Activated CD8-positive, alpha-beta memory T cell treated with anti-CD3 and anti-CD28 coated beads for 36 hours (primary cell): ENCODE measurements at regions not wholly inside any gene's neighbourhood (a gene's known extent, or its start where the extent isn't known, plus 50 kb on each side); places are given as distances from the start of the nearest gene placed in this dataset.

Experiments used
- CTCF ChIA-PET: fragments of 350-600 bp; sonication (Branson Sonifier 250); formaldehyde crosslinking; loops from one replicate; lab custom pipeline; 2021; ENCODE audit warnings: antibody characterized with exemption; lab: Charles Lee
- POLR2A ChIA-PET: fragments of 350-600 bp; sonication (Branson Sonifier 250); formaldehyde crosslinking; loops from one replicate; lab custom pipeline; 2021; ENCODE audit warnings: antibody characterized with exemption; lab: Charles Lee

DNA sequence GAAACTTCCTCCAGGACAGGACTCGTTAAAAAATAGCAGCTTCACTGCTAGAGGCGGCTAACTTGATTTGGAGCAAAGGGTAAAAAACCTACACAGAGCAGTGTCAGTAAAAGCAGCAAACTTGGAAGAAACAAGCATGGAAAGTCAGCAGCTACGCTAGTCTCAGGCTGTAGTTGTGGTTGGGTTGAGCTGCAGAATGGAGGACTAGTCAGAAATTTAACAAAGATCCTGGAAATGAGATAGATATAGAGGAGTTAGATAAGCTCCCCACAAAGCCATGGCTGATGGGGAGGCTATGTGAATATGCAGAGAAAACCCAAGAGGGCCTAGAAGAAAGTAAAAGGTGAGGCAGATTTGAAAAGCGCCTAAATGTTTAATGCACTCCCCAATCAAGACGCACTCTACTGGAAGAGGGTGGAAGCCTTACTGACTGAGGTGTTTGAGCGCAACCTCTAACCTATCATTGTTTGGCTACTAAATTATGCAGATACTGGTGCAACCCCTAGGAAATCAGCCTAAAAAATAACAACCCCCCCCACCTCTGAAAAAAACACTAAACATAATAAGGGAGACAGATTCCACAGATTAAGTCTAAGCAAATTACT, 99.7 kb upstream of the TMEM168 start:
- CTCF ChIA-PET: no interaction called here

DNA sequence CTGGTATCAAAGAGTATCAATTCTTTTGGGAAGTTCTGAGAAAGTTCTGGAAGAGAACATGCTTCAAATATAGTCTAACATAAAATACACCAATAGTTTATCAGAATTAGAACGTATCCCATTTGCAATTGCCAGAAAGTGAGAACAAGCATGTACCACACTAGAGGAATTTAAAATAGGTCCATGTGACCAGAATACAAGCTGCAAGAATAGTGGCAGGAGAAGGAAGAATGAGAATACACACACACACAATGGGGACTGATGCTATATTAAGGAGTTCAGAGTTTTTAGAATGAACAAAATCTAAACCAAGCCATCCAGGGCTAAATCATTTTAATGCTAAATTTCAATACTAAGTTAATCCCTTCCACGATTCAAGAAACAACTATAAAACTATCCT, 99.1 kb upstream of the TMEM168 start:
- POLR2A ChIA-PET: no interaction called here
- CTCF ChIA-PET: no interaction called here

More for the DNA sequence above, 99.7 kb upstream of the TMEM168 start:
- POLR2A ChIA-PET: no interaction called here

DNA sequence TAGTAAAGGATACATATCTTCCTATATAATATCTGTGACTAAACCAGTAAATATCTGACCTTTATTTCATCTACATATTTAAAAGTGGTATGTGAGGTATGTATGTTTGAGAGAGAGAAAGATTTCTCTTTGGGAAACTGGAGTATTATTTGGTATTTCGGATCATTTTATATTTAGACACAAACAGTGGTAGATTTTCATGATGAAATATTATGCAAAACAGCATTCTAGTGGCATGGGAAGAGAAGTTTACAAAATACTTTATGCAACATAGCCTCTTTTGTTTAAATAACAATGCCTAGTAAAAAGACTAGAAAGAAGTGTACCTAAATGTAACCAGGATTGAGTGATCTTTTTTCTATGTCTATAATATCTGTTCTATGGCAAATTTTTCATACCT, 98.6 kb upstream of the TMEM168 start:
- CTCF ChIA-PET: no interaction called here
- POLR2A ChIA-PET: no interaction called here

DNA sequence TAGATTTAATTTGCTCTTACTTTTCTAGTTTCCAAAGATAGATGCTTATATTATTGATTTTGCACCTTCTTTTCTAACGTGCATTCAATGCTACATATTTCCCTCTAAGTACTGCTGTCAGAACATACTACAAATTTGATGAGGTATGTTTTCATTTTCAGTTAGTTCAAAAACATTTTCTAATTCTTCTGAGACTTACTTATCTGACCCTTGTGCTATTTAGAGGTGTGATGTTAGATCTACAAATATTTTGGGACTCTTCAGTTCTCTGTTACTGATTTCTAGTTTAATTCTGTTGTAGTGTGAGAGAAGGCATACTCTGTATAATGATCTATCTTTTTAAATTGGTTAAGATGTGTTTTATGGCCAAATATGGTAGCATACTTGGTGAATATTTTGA, 97.8 kb upstream of the TMEM168 start:
- CTCF ChIA-PET: no interaction called here
- POLR2A ChIA-PET: no interaction called here

DNA sequence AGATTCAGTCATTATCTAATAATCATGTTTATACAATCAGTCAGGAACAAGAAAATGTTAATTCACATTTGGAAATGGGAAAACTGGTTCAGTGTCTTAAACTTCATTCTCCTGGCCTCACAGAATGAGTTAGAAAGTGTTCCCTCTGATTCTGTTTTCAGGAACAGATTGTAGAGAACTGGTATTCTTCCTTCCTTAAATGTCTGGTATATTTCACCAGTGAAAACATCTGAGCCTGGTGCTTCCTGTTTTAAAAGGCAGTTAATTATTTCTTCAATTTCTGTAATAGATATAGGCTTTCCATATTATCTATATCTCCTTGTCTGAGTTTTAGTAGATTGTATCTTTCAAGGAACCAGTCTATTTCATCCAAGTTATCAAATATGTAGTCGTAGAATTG, 97.1 kb upstream of the TMEM168 start:
- CTCF ChIA-PET: no interaction called here
- POLR2A ChIA-PET: no interaction called here

DNA sequence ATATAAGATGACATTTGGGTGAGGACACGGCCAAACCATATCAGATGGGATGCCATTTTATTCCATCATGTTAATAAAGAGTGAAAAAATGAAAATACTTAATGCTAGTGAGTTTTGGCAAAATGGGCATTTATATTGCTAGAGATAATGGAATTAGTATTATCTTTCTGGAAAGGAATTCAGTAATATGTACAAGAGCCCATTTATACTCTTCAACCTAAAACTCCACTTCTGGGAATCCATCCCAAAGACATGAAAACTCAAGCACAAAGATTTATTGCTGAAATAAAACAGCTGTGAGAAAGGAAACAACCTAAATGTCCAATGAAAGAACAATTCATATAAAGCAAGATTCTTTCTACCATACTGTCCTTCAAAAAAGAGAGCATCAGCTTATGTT, 96.0 kb upstream of the TMEM168 start:
- CTCF ChIA-PET: no interaction called here
- POLR2A ChIA-PET: no interaction called here

DNA sequence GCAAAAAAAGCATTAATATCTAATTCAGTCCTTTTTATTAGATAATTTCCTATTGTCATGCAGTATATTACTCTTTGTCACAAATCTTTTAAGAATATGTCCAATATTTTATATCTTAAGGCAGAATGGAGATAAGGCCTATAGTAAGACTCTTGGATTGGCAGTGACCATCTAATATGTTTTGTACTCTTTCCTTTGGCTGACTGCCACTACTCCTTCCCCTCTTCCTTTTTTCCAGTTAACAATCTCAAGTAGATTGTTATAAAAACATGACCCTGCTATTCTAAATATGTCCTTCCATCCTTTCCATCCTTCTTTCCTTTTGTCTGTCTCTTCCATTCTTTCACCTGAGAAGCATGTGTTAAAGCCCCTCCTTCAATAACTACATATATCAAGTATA, 92.8 kb upstream of the TMEM168 start:
- ChIA-PET POLR2A (no interaction called here), CTCF (no interaction called here)

DNA sequence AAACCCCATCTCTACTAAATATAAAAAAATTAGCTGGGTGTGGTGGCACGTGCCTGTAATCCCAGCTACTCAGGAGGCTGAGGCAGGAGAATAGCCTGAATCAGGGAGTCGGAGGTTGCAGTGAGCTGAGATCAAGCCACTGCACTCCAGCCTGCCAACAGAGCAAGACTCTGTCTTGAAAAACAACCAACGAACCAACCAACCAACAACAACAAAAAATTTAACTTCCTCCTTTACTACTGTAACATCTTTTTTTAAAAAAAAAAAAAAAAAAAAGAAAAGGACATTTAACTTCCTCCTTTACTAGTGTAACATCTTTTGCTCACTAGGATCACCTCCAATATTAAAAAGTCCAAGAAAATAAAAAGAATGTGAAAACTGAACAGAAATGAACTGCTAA, 92.3 kb upstream of the TMEM168 start:
- POLR2A ChIA-PET: no interaction called here
- CTCF ChIA-PET: no interaction called here

DNA sequence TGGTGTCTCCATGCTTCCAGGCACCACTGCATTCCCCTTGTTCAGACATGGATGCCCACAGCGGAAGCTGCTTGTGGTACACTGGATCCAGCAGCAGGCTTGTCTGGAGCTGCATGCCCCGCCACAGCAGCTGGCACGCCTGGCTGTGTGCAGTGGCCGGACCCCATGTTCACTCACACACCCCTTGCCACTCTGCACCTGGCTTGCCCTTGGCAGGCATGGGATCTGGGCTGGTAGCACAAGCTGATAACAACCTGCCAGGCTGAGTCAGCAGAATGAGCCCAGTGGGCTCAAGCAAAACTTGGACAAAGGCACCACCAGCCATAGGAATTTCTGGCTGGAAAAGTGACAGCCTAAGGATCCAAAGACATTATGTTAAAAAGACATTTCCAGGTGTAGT, 91.8 kb upstream of the TMEM168 start:
- POLR2A ChIA-PET: no interaction called here
- CTCF ChIA-PET: no interaction called here

DNA sequence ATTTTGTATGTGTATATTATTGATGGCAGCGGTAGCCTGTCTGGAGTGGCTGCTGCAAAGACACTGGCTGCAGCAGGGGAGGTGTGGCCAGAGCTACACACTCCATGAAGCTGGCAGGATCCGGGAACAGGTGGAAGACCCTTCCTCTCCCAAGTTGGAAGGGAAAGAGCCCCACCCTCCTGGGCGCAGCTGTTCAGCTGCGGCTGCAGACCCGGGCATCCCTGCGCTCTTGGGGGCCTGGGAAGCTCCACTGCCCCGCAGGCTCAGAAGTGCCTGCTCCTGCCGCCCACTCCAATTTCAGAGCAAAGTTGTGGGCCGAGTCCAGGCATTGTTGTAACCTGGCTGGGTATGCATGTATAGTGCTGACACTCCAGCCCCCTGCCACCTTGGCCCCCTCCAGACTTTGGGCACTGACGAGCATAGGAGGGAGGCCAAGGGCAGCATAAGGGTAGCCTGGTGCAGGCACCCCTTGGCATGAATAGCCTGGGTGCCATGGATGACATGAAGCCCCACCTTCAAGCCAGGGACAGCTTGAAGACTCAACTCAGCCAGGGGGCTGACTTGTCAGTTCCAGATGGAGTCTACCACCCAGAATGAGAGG, 90.7 kb upstream of the TMEM168 start:
- POLR2A ChIA-PET: no interaction called here
- CTCF ChIA-PET: no interaction called here

DNA sequence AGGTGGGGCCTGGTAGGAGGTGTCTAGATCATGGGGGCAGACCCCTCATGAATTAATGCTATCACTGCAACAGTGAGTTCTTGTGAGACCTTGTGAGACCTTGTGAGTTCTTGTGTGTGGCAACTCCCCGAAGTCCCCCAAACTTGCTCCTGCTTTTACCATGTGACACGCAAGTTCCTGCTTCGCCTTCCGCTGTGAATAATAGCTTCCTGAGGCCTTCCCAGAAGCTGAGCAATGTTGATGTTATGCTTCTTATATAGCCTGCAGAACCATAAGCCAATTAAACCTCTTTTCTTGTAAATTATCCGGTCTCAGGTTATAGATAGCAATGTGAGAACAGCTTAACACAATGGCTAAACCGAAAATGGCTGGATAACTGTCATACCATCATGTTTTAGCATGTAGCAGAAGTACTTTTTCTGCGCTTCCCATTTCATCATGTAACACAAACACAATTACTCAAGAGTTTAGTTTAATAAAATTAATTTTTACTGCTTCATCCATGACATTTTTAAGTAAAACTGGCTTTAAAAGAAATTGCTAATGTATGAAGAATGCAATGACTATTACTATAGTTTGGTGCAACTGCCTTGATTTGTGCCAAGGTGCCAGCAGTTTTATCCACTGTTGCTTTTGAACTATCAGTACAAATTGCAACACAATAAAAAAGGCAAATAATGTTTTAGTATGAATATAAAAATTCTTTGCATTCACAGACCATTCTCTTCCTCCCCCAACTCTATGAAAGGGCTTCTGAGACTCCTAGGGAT, 87.7 kb upstream of the TMEM168 start:
- POLR2A ChIA-PET: no interaction called here
- CTCF ChIA-PET: no interaction called here

DNA sequence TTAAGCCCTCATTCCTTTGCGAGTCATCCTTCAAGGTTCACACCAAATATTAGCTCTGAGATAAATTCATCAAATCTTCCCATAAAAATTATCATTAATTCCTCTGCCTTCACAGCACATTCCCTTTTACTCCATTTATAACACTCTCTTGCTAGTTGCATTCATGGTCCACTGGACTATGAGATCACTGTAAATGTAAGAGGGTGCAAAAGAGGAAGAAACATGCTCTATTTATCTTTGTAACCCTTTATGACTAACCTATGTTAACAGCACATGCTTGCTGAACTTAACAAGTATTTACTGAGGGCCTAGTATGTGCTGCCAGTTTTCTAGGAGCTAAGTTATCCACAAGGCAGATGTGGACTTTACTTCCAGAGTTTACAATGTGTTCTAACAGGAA, 86.7 kb upstream of the TMEM168 start:
- CTCF ChIA-PET: no interaction called here
- POLR2A ChIA-PET: no interaction called here

DNA sequence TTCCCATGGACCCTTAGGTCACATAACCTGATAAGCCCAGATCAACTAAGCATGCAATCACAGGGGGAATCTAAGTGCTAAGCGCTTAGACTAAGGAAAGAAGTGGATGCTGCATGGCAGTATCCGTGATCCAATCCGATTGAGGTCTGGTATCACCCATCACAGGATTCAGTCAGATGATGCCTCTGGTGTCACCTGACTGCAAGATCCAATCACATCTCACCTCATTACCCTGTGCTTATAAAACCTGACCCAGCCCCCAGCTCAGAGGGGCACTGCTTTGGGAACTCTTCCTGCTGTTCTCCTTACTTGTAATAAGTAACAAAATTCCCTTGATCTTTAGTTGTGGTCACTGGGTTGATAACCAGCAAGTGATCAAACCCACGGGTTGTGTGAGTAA, 84.7 kb upstream of the TMEM168 start:
- ChIA-PET CTCF (no interaction called here), POLR2A (no interaction called here)

DNA sequence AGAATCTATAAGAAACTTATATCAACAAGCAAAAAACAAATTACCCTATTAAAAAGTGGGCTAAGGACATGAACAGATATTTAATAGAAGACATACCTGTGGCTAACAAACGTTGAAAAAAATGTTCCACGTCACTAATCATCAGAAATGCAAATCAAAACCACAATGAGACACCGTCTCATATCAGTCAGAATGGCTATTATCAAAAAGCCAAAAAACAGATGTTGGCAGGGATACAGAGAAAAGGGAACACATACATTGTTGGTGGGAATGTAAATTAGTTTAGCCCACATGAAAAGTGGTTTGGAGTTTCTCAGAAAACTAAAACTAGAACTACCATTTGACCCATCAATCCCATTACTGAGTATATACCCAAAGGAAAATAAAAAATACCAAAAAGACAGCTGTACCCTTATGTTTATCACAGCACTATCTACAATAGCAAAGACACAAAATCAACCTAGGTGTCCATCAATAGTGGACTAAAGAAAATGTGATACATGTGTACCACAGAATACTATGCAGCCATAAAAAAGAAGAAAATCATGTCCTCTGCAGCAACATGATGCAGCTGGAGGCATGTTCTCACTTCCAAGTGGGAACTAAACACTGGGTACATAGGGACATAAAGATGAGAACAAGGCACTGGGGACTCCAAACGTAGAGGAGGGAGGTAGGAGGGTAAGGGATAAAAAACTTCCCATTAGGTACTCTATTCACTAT, 83.8 kb upstream of the TMEM168 start:
- ChIA-PET POLR2A (no interaction called here), CTCF (no interaction called here)

DNA sequence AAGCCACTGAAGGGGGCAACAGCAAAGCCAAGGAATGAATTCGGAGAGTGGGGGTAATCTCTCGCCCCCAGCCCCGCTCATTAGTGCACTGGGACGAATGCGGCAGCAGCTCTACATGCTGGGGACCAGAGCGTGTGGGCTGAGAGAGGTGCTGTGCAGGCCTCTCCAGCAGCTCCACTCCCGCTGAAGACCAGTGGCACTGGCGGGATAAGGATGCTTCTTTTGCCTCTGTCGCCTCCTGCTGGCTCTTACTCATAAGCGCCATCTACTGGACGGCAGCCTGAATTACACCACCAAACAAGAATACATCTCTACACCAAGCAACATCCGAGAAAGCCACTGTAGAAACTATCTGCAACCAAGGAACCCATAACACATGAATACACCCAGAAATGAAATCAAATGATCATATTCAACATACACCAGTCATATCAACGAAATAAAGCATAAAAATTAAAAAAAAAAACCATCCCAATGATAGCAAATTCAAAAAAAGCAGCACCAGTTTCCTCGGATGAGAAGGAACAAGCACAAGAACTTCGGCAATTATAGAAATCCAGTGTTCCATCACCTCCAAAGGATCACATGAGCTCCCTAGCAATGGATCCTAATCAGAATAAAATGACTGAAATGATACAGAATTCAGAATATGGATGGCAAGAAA, 79.0 kb upstream of the TMEM168 start:
- CTCF ChIA-PET: interaction anchor here (1.0 to 1.1 kb wide), 2 partner anchors 10 to 14 kb away, joined by 3 read pairs; no protein-coding TSS in a partner anchor
- POLR2A ChIA-PET: no interaction called here

DNA sequence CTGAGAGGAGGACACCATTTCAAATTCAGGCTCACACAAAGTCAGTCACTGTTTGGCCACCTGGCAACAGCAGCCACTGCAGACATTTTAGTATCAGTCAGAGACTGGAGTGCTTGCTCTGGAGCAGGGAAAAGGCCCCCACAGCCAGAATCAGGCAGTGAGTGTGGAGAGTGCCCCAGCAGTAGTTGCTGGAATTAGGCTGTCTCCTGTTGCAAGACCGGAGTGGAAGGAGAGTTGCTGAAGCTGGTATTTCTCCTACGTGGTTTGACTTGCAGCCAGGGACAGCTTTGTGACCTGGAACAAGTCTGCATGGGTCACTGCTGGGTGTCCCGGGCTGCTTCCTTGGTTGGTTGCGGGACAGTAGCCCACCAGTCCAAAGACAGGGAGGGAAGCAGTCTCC, 78.4 kb upstream of the TMEM168 start:
- ChIA-PET CTCF (no interaction called here), POLR2A (no interaction called here)

DNA sequence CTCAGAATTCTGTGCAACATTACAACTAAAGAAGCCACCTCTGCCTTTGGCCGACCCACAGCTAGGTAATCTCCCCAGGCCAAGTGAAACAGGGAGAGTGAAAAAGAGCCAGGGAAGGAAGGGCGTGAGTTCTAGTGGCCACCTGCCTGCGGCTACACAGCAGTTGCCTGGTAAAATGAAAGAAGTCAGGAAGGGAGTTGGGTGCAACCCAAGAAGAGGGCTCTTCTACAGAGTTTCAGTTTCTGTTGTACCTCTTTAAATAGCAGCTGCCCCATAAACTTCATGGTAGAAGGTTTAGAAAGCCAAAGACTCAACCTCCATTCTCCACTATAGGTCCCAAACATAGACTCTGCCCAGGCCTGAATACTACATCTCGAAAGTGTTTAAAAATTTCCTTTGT, 76.2 kb upstream of the TMEM168 start:
- CTCF ChIA-PET: no interaction called here
- POLR2A ChIA-PET: no interaction called here

DNA sequence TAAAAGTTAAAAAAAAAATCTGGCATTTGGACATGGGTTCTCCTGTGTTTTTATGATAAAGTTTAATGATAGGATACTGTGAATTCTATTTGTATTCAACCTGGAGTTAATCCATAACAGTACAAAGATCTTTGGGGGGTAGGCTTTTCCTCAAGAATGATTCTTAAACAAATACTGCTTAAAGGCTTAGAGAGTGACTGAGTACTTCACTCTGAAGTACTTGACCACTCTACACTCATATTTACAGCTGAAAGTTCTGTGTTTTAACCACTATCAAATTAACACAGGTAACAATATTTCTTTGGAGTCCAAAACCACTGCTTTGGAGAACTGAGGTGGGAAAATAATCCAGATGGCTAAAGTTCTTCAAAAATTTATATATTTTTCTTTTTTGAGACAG, 74.2 kb upstream of the TMEM168 start:
- POLR2A ChIA-PET: no interaction called here
- CTCF ChIA-PET: no interaction called here

DNA sequence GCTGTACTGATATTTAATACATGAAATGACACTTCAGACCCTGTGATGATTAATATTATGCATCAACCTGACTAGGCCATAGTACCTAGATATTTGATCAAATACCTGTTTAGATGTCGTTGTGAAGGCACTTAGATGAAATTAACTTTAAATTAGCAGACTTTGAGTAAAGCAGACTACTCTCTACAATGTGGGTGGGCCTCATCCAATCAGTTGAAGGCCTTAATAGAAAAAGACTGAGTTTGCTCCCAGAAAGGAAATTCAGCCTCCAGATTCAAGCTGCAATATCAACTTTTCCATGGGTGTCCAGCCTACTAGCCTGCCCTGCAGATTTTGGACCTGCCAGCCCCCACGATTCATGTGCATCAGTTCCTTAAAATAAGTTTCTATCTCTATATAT, 68.6 kb upstream of the TMEM168 start:
- POLR2A ChIA-PET: no interaction called here
- CTCF ChIA-PET: no interaction called here

DNA sequence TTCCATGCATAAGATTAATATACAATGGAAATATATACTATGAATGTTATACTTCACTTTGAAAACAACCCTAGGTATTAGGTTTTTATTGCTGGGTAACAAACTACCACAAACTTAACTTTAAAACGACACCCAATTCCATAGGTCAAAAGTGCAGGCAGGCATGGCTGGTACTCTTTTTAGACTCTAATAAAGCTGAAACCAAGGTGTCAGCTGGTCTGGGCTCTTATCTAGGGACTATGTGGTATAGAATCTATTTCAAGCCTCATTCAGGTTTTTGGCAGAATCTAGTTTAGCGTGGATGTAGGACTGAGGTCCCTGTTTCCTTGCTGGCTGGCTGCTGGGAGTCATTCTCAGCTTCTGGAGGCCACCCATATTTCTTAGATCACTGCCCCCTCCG, 65.0 kb upstream of the TMEM168 start:
- POLR2A ChIA-PET: no interaction called here

More for the DNA sequence above, 65.0 kb upstream of the TMEM168 start:
- CTCF ChIA-PET: interaction anchor here (1.4 kb wide), 1 partner anchor 14 kb away, joined by 3 read pairs; no protein-coding TSS in a partner anchor
